ENCODE measurements at regions not wholly inside any gene's neighbourhood (a gene's known extent, or its start where the extent isn't known, plus 50 kb on each side); places are given as distances from the start of the nearest gene placed in this dataset.

GRCh38 chr11:129324533-129325175 lies 51.0 kb upstream of the BARX2 start:
- TF ChIP-seq CTCF (conservative IDR thresholded peaks at IDR 0.05; ENCODE audit: low read depth, low read length) = no peak
- peak; percentile 30 for DNase-seq (ENCODE audit: low read depth)
- H3K4me3 ChIP-seq (ENCODE audit: low read depth, low read length) = peak overlapping the region; percentile 20

- no peak for TF ChIP-seq CTCF (conservative IDR thresholded peaks at IDR 0.05; ENCODE audit: low read depth, low read length)
- H3K4me3 ChIP-seq (ENCODE audit: low read depth, low read length) = peak overlapping the region; percentile 20
- DNase-seq (ENCODE audit: low read depth) = peak; percentile 80
These were observed 51.6 kb upstream of the BARX2 start for GRCh38 chr11:129323896-129324502.

- H3K4me3 ChIP-seq (ENCODE audit: low read depth, low read length) = no peak overlapping the region
- TF ChIP-seq CTCF (conservative IDR thresholded peaks at IDR 0.05; ENCODE audit: low read depth, low read length) = no peak
- DNase-seq (ENCODE audit: low read depth) = no peak
These were observed 52.7 kb upstream of the BARX2 start for GRCh38 chr11:129322941-129323340.

GRCh38 chr11:129321076-129321475 lies 54.6 kb upstream of the BARX2 start:
- no peak for DNase-seq (ENCODE audit: low read depth)
- TF ChIP-seq CTCF (conservative IDR thresholded peaks at IDR 0.05; ENCODE audit: low read depth, low read length) = no peak
- H3K4me3 ChIP-seq (ENCODE audit: low read depth, low read length) = no peak overlapping the region

- TF ChIP-seq CTCF (conservative IDR thresholded peaks at IDR 0.05; ENCODE audit: low read depth, low read length) = no peak
- no peak for DNase-seq (ENCODE audit: low read depth)
- H3K4me3 ChIP-seq (ENCODE audit: low read depth, low read length) = no peak overlapping the region
These were observed 55.2 kb upstream of the BARX2 start for GRCh38 chr11:129320494-129320893.

- no peak for DNase-seq (ENCODE audit: low read depth)
- no peak overlapping the region for H3K4me3 ChIP-seq (ENCODE audit: low read depth, low read length)
- no peak for TF ChIP-seq CTCF (conservative IDR thresholded peaks at IDR 0.05; ENCODE audit: low read depth, low read length)
These were observed 55.9 kb upstream of the BARX2 start for GRCh38 chr11:129319751-129320150.

- TF ChIP-seq CTCF (conservative IDR thresholded peaks at IDR 0.05; ENCODE audit: low read depth, low read length) = no peak
- no peak for DNase-seq (ENCODE audit: low read depth)
- no peak overlapping the region for H3K4me3 ChIP-seq (ENCODE audit: low read depth, low read length)
These were observed 56.4 kb upstream of the BARX2 start for GRCh38 chr11:129319201-129319600.

Data from choroid plexus epithelial cell (primary cell).